MM.1S (cell line): ENCODE measurements at regions not wholly inside any gene's neighbourhood (a gene's known extent, or its start where the extent isn't known, plus 50 kb on each side); places are given as distances from the start of the nearest gene placed in this dataset.

Experiments
- DNase-seq: peaks from one replicate; pipeline ENCODE4 v3.0.0-alpha.2; 2015
- H2AFZ ChIP-seq: fragments of 300-600 bp; sonication (generic); 2 replicates; pipeline ENCODE4 v1.6.0; 2016; ENCODE audit warnings: antibody characterized with exemption, low read length
- H3F3A ChIP-seq: fragments of 300-600 bp; sonication (generic); 2 replicates; pipeline ENCODE4 v1.6.1; 2016; ENCODE audit warnings: mild to moderate bottlenecking, antibody characterized with exemption, low read length, moderate library complexity, mixed read lengths; ENCODE audit not compliant: insufficient read depth
- H3K27ac ChIP-seq: fragments of 300-600 bp; sonication (generic); 2 replicates; pipeline ENCODE4 v1.5.1; 2016; ENCODE audit warnings: mild to moderate bottlenecking, low read length
- H3K27me3 ChIP-seq: fragments of 300-600 bp; sonication (generic); replicated peaks from 2 replicates; pipeline ENCODE4 v1.6.0; 2016; ENCODE audit warnings: low read length; ENCODE audit not compliant: insufficient read depth
- H3K36me3 ChIP-seq: fragments of 300-600 bp; sonication (generic); replicated peaks from 2 replicates; pipeline ENCODE4 v1.6.1; 2016; ENCODE audit warnings: mild to moderate bottlenecking, low read length, mixed read lengths; ENCODE audit not compliant: insufficient read depth
- H3K4me1 ChIP-seq: fragments of 300-600 bp; sonication (generic); 2 replicates; pipeline ENCODE4 v1.6.1; 2016; ENCODE audit warnings: low read length, mixed read lengths
- H3K4me2 ChIP-seq: fragments of 300-600 bp; sonication (generic); 2 replicates; pipeline ENCODE4 v1.6.0; 2016; ENCODE audit warnings: low read depth, low read length
- H3K4me3 ChIP-seq: fragments of 300-600 bp; sonication (generic); 2 replicates; pipeline ENCODE4 v1.5.1; 2016; ENCODE audit warnings: low read length, mixed read lengths
- H3K79me2 ChIP-seq: fragments of 300-600 bp; sonication (generic); 2 replicates; pipeline ENCODE4 v1.6.1; 2016; ENCODE audit warnings: mixed run types, low read length, mixed read lengths
- H3K9ac ChIP-seq: fragments of 300-600 bp; sonication (generic); 2 replicates; pipeline ENCODE4 v1.6.1; 2016; ENCODE audit warnings: low read length, mixed read lengths
- H3K9me2 ChIP-seq: fragments of 300-600 bp; sonication (generic); replicated peaks from 2 replicates; pipeline ENCODE4 v1.6.1; 2016; ENCODE audit warnings: mild to moderate bottlenecking, low read length, mixed read lengths; ENCODE audit not compliant: insufficient read depth
- H3K9me3 ChIP-seq: fragments of 300-600 bp; sonication (generic); replicated peaks from 2 replicates; pipeline ENCODE4 v1.6.1; 2016; ENCODE audit warnings: mild to moderate bottlenecking, low read length, mixed read lengths; ENCODE audit not compliant: insufficient read depth
- H4K20me1 ChIP-seq: fragments of 300-600 bp; sonication (generic); 2 replicates; pipeline ENCODE4 v1.6.1; 2016; ENCODE audit warnings: mild to moderate bottlenecking, low read length, moderate library complexity, mixed read lengths; ENCODE audit not compliant: insufficient read depth
- CTCF ChIP-seq: fragments of 300-600 bp; sonication (generic); IDR thresholded peaks from 2 replicates; pipeline ENCODE4 v1.5.1; 2016; ENCODE audit warnings: antibody characterized with exemption, low read length, mixed read lengths
- EZH2 ChIP-seq: fragments of 300-600 bp; sonication (generic); optimal IDR thresholded peaks from 2 replicates; pipeline ENCODE3; 2017; ENCODE audit warnings: low read depth, mild to moderate bottlenecking, antibody characterized with exemption, low read length, mixed read lengths
- EZH2phosphoT487 ChIP-seq: fragments of 300-600 bp; sonication (generic); IDR thresholded peaks from 2 replicates; pipeline ENCODE4 v1.6.1; 2018; ENCODE audit warnings: antibody characterized with exemption, low read length

- Histone ChIP-seq H3F3A (no peaks in the 10 kb centered on the region), H2AFZ (no peak overlapping the region), H3K9me3 (no peaks in the 10 kb centered on the region), H3K79me2 (no peaks in the 10 kb centered on the region), H3K27ac (no peak overlapping the region), H3K9ac (no peak overlapping the region), H3K36me3 (no peaks in the 10 kb centered on the region), H4K20me1 (no peaks in the 10 kb centered on the region), H3K9me2 (no peaks in the 10 kb centered on the region), H3K27me3 (no peaks in the 10 kb centered on the region), H3K4me1 (no peaks in the 10 kb centered on the region), H3K4me2 (no peak overlapping the region), H3K4me3 (no peak overlapping the region)
- no peak for DNase-seq
- TF ChIP-seq EZH2 = no peak
- no peak for TF ChIP-seq EZH2phosphoT487
- TF ChIP-seq CTCF = no peak
These were observed 730.8 kb downstream of the EFNB2 start for GRCh38 chr13:105804561-105805190.

- Histone ChIP-seq H3K27me3 (no peaks in the 10 kb centered on the region), H3K9me3 (no peaks in the 10 kb centered on the region), H3K9ac (no peak overlapping the region), H4K20me1 (no peaks in the 10 kb centered on the region), H3K79me2 (no peaks in the 10 kb centered on the region), H3K4me1 (no peaks in the 10 kb centered on the region), H3K4me3 (no peak overlapping the region), H3F3A (no peaks in the 10 kb centered on the region), H3K27ac (no peak overlapping the region), H3K36me3 (no peaks in the 10 kb centered on the region), H3K9me2 (no peaks in the 10 kb centered on the region), H2AFZ (no peak overlapping the region), H3K4me2 (no peak overlapping the region)
- no peak for DNase-seq
- TF ChIP-seq EZH2phosphoT487 (no peak), CTCF (no peak), EZH2 (no peak)
These were observed 736.3 kb downstream of the EFNB2 start for GRCh38 chr13:105799155-105799554.

GRCh38 chr13:105798541-105798940 lies 736.9 kb downstream of the EFNB2 start:
- no peak overlapping the region for H3K4me3 ChIP-seq
- H3K36me3 ChIP-seq = no peaks in the 10 kb centered on the region
- DNase-seq = no peak
- no peak overlapping the region for H3K27ac ChIP-seq
- H4K20me1 ChIP-seq = no peaks in the 10 kb centered on the region
- H3F3A ChIP-seq = no peaks in the 10 kb centered on the region
- no peaks in the 10 kb centered on the region for H3K4me1 ChIP-seq
- H3K27me3 ChIP-seq = no peaks in the 10 kb centered on the region
- no peak overlapping the region for H3K4me2 ChIP-seq
- no peaks in the 10 kb centered on the region for H3K9me3 ChIP-seq
- TF ChIP-seq CTCF (no peak), EZH2phosphoT487 (no peak), EZH2 (no peak)
- no peaks in the 10 kb centered on the region for H3K79me2 ChIP-seq
- H3K9ac ChIP-seq = no peak overlapping the region
- H2AFZ ChIP-seq = no peak overlapping the region
- H3K9me2 ChIP-seq = no peaks in the 10 kb centered on the region
